GM21825 (cell line): ENCODE measurements at regions not wholly inside any gene's neighbourhood (a gene's known extent, or its start where the extent isn't known, plus 50 kb on each side); places are given as distances from the start of the nearest gene placed in this dataset.
"Not testable (repeated sequence)": the region's sequence is repeated elsewhere in the genome, so short reads cannot be mapped to it uniquely, and the experiment has no call there.

ENCODE experiments used
- ATAC-seq: cut with Tn5 transposase; IDR thresholded peaks from one replicate; pipeline ENCODE4 v1.9.1; 2021; ENCODE audit warnings: mild to moderate bottlenecking, moderate library complexity; ENCODE audit not compliant: unreplicated experiment

- no peak for ATAC-seq
These were observed 1055.2 kb downstream of the STIM2 start for GRCh38 chr4:27915822-27916221.

DNA sequence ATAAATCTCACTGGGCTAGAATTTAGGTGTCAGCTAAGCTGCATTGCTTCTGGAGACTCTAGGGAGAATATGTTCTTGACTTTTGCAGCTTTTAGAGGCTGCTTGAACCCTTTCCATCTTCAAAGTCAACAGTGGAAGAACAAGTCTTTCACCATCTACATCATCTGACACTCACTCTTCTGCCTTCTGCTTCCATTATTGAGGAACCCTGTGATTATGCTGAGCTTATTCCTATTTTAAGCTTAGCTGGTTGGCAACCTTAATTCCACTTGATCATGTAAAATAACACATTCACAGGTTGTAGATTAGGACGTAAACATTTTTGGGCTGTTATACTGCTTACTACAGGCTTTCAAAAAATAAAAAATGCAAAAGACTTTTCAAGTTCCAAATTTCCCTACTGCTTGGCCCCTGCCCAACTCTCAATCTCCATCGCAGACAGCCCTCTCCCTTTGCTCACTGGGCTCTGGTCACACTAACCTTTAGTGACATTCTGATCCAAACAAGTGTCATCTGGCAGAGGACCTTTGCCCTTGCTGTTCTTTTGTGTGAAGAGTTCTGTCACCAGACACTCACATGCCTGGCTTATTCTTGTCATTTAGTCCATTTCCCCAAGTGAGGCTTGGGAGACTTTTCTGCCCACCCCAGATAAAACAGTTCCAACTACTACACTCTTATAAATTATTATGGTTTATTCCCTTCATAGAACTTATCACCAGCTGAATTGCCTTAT is 1056.0 kb downstream of the STIM2 start:
- ATAC-seq, result no peak

- ATAC-seq, result no peak
These were observed 1056.7 kb downstream of the STIM2 start for GRCh38 chr4:27917381-27917780.

DNA sequence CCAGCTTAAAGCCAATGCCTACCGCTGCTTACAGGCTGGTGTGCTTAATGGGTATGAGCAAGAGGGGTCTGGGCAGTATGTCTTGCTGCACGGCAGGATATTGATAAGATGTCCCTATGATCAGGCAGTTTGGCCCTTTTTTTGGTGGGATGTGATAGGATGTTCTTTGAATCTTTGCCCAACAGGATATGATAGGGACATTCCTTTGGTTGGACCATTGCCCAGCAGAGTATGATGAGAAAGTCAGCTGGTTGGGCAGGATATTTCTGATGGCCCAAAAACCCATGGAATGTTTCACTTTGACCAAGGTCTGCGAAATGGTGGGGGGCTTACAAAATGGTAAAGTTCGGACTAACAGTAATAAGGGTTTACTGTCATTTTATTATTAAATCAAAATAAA is 1060.6 kb downstream of the STIM2 start:
- ATAC-seq, result no peak

GRCh38 chr4:27928761-27929540 is 1068.3 kb downstream of the STIM2 start:
- no peak for ATAC-seq

- ATAC-seq, result no peak
These were observed 1069.7 kb downstream of the STIM2 start for GRCh38 chr4:27930291-27930690.

DNA sequence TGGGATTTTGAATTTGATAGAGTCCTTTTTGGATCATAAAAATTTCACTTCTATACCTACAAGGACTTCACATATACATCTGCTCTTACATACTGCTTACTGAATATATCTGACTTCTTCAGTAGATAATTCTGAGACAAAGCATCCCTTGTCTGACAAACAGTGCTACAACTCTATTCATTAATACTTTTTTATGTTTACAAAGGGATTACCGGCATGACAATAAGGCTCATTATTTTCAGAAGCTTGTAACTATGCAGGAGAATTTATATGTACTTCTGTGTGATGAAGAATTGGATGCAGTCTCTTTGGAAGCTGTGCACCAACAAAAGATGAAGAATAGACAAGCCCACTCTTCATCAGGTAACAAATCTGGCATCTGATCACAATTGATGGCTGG is 1070.3 kb downstream of the STIM2 start:
- ATAC-seq, result no peak

GRCh38 chr4:27931584-27931983 is 1070.9 kb downstream of the STIM2 start:
- ATAC-seq, result no peak

DNA sequence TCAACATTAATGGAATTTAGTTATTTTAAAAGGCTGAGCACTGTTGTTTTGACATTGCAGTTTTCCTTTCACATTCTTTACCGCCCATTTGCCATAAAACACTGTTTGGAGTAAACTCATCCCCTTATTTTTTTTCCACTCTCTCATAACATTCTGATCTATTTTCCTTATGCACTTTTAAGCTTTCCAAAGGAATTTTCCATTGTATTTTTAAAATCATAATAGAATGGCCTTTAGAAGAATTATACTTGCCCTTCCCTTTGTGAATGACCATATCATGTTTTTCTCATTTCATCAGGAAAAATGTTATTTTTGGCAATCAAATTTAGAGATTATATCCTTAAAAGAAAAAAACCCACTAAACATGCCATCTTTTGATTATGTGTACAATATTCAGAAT is 1074.2 kb downstream of the STIM2 start:
- no peak for ATAC-seq

DNA sequence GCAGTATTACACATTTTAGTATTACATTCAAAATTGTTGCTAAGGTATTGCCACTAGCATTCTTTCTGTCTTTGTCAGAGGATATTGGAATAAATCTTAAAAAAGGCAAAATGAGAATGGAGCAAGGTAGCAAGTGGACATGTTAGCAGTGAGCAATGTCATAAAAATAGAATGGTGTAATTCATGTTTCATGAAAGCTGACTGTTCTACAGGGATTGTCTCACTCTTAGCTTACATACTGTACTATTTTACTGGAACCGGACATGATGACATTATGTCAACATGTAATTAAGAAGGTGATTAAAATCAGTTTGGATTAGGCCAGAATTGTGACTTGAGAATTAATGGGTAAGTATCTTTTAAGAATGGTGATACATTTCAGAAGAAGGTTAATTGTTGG is 1086.2 kb downstream of the STIM2 start:
- ATAC-seq, result no peak

DNA sequence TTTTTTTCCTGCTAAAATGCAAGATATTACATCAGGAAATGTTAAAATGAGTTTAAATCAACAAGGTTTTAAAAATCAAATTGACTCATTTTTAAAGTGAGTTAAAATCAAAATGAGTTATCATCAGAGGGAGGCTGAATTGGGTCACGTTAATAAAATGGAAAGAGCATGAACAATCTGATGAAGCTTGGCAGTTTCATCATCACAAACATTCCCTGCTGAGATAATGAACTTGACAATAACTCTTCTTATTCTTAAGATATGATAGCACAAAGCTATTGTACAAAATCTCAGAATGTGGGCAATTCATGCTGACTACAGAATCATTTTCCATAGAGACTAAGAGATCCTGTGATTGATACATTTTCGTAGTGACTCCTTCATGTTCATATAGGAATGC is 1086.7 kb downstream of the STIM2 start:
- no peak for ATAC-seq

DNA sequence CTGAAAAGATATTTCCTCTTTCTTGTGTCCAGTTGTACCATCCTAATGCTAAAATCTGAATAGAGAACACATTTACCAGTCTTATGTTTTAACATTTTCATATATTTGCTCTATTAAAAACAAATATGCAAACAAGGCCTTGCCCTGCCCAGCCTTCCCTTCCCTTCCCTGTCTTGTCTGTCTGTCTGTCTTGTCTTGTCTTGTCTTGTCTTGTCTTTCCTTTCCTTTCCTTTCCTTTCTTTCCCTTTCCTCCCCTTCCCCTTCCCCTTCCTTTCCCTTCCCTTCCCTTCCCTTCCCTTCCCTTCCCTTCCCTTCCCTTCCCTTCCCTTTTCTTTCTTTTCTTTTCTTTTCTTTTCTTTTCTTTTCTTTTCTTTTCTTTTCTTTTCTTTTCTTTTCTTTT is 1103.5 kb downstream of the STIM2 start:
- no peak for ATAC-seq

GRCh38 chr4:27966664-27967063 is 1106.0 kb downstream of the STIM2 start:
- ATAC-seq, result no peak

GRCh38 chr4:27973056-27973455 is 1112.4 kb downstream of the STIM2 start:
- ATAC-seq, result no peak

DNA sequence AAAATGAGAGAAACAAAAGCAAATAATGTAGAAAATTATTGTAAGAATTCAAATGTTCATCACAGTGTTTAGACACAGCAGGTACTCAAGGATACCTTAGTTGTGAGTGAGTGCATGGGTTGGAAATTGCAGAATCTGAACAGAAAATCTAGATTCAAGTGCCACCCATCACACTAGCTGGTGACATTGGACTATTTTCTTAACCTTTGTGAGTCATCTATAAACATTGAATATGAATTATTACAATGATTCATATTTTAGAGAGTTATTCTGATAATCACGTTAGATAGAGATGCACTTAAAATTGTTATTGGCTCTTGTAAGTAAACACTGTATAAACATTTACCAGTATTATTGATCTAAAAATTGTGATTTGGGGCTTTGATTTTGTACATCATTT is 1113.1 kb downstream of the STIM2 start:
- ATAC-seq, result no peak

DNA sequence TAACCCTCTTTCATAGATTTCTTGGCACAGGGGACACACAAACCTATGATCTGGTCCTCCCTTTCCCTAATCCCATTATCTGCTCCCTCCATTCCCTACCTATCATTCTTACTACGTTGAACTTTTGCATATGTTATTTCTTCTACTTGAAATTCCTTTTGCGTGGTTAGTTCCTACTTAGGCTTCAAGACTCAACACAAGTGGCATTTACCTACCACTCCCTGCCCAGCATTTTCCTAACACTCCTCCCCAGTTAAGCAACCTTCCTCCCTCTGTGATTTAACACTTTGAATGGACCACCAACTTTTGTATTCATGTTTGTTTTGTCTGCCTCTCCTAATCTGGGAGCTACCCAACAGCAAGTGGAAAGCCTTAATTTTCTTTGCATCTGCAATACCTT is 1113.7 kb downstream of the STIM2 start:
- ATAC-seq, result no peak

- ATAC-seq, result not testable (repeated sequence)
These were observed 1114.2 kb downstream of the STIM2 start for GRCh38 chr4:27974881-27975280.

GRCh38 chr4:27978427-27979109 is 1117.9 kb downstream of the STIM2 start:
- ATAC-seq, result not testable (repeated sequence)

DNA sequence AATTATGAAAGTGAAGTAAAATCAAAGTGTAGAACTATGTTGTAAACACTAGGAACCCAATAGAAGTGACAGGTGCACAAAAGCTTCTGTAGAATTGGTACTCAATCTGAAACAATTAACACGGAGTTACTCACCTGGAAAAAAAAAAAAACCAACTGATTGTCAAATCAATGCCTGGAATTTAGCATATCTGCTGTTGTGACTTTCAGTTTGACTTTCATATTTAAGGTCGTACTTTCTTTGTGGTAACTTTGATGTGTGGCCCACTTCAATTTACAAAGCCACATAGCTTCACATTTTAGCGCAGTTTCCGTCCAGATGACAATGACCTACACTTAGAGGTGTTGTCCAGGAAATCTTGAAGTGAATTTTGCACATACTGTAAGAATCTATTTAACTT is 1124.9 kb downstream of the STIM2 start:
- ATAC-seq, result no peak

- ATAC-seq, result no peak
These were observed 1125.8 kb downstream of the STIM2 start for GRCh38 chr4:27986476-27986875.

- ATAC-seq, result no peak
These were observed 1141.1 kb downstream of the STIM2 start for GRCh38 chr4:28001698-28002097.

DNA sequence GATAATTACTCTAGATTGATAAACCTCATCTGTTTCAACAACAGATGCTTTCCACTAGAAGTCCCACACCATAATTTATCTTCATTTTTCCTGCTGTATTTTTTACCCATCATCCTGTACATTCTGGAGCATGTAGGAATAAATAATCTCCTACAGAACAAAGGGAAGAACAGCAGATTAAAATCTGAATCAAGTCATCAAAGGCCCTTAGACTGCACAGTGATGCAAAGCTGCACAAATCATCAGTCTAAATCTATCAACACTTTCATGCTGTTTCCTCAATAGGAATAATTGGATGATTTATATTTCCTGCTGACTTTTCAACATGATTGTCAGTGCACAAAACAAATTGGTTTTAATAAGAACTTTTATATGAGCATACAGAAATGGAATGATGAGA is 1143.9 kb downstream of the STIM2 start:
- no peak for ATAC-seq
